ENCODE measurements at regions not wholly inside any gene's neighbourhood (a gene's known extent, or its start where the extent isn't known, plus 50 kb on each side); places are given as distances from the start of the nearest gene placed in this dataset.
A peak's percentile ranks its signal among the peaks of the same experiment; 100 is the strongest.

DNA sequence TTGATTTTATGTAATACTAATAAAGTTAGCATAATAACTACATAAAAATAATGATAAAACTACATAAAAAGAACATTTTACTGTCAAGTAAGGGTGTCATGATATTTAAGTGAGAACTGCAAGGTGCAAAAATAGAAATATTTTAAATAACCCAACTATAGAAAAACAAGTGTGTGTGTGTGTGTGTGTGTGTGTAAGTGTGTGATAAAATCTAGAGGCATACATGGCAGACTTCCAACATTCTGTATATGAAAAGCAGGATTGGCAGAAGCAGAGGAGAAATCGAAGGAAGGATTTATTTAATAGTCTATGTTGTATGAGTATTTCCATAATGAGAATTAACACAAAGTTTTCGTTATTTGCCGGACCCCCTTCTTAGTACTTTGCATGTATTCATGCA lies 334.1 kb downstream of the KCNJ2 start:
- TF ChIP-seq, protein P1, sequence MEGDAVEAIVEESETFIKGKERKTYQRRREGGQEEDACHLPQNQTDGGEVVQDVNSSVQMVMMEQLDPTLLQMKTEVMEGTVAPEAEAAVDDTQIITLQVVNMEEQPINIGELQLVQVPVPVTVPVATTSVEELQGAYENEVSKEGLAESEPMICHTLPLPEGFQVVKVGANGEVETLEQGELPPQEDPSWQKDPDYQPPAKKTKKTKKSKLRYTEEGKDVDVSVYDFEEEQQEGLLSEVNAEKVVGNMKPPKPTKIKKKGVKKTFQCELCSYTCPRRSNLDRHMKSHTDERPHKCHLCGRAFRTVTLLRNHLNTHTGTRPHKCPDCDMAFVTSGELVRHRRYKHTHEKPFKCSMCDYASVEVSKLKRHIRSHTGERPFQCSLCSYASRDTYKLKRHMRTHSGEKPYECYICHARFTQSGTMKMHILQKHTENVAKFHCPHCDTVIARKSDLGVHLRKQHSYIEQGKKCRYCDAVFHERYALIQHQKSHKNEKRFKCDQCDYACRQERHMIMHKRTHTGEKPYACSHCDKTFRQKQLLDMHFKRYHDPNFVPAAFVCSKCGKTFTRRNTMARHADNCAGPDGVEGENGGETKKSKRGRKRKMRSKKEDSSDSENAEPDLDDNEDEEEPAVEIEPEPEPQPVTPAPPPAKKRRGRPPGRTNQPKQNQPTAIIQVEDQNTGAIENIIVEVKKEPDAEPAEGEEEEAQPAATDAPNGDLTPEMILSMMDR (IDR thresholded peaks at IDR 0.05; ENCODE audit: insufficient read depth, low read depth, low read length), result no peak
- H3K4me3 ChIP-seq (ENCODE audit: low read depth, low read length), result no peak overlapping the region
- DNase-seq (ENCODE audit: low read depth), result no peak

DNA sequence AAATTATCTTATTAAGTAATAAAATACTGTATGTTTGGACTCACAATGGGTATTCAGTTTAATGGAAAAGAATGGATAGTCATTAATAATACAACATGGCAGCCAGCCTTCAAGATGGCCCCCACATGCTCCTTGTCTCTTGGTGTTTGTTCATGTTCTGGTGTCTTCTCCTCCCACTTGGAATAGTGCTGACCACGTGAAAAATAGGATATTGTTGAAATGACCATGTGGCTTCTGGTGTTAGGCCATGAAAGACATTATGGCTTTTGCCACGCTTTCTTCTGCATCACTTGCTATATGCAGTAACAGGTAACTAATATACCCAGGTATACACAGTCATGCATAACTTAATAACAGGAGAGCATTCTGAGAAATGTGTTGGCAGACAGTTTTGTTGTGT lies 341.0 kb downstream of the KCNJ2 start:
- H3K4me3 ChIP-seq (ENCODE audit: low read depth, low read length), result no peak overlapping the region
- DNase-seq (ENCODE audit: low read depth), result no peak
- TF ChIP-seq, protein P1 (IDR thresholded peaks at IDR 0.05; ENCODE audit: insufficient read depth, low read depth, low read length), result no peak

DNA sequence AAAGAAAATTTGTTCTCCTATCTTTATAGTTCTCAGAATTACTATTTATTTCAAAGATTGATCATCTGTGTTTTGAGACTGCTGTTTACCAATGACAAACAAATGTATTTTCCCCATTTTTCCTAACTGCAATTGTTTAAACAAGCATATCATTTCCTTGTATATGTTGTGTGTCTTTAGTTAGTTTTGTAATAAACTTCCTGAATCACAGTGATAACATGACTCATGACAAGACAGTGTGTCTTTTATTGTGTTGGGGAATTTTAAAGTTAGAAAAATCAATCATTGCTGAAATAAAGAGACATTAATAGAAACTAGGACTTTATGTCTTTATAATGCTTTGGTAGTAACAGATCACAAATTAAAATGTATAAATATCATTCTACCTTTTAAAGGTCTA lies 348.5 kb downstream of the KCNJ2 start:
- DNase-seq (ENCODE audit: low read depth), result no peak
- no peak overlapping the region for H3K4me3 ChIP-seq (ENCODE audit: low read depth, low read length)
- TF ChIP-seq, protein P1 (IDR thresholded peaks at IDR 0.05; ENCODE audit: insufficient read depth, low read depth, low read length), result no peak

DNA sequence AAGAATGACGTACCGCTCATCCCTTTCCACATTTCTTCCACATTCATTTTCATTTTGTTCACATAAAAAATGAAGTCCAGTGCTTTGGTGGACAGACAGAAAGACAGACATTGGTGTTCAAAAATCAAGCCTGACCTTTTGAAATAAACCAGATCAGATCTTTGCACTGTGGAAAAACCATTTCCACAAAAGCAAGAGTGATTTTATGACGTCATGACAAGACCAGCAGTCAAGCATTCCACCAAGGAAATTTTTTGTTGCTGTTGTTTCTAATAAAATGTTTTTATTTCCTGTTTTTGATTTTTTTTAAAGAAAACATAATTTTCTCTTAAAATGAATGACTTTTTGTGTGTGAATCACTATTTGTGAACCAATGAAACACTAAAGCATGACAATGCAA lies 350.0 kb downstream of the KCNJ2 start:
- TF ChIP-seq, protein P1 (IDR thresholded peaks at IDR 0.05; ENCODE audit: insufficient read depth, low read depth, low read length), result no peak
- H3K4me3 ChIP-seq (ENCODE audit: low read depth, low read length), result no peak overlapping the region
- DNase-seq (ENCODE audit: low read depth), result no peak

DNA sequence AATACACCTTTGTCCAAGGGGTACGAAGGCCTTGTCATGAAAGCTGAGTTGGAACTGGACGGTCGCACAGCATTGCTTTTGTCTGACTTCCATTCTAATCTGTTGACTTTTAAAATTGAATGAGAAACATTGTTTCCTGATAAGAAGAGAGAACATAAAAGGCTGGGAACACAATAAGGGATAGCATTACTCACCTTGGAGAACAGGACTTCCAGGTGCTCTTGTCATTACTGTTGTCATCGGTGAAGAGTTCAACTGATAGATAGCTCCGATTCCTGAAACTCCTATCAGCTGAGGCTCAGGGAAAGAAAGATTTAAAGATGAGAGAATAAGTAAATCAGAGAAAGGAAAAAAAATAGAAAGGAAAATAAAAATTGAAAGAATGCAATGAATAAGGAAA lies 351.1 kb downstream of the KCNJ2 start:
- no peak overlapping the region for H3K4me3 ChIP-seq (ENCODE audit: low read depth, low read length)
- no peak for DNase-seq (ENCODE audit: low read depth)
- TF ChIP-seq, protein P1 (IDR thresholded peaks at IDR 0.05; ENCODE audit: insufficient read depth, low read depth, low read length), result no peak

DNA sequence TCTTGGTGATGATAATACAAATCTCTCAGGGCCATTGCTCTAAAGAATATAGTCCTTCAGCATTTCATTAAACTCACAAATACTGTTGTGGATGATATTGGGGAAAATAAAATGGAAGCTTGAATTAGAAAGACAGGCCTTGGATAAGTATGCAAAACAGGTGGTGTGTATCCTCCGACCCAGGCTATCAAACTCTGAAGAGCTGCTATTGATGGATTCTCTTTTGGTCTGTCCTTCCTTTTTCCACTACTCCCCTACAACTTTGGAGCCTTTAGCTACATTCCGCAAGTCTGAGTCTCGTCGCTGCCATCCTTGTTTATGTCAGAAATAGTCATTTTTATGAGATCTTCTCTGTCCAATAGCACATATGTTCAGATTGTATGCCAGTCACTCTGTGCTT lies 351.6 kb downstream of the KCNJ2 start:
- no peak for DNase-seq (ENCODE audit: low read depth)
- TF ChIP-seq, protein P1 (IDR thresholded peaks at IDR 0.05; ENCODE audit: insufficient read depth, low read depth, low read length), result no peak
- no peak overlapping the region for H3K4me3 ChIP-seq (ENCODE audit: low read depth, low read length)

DNA sequence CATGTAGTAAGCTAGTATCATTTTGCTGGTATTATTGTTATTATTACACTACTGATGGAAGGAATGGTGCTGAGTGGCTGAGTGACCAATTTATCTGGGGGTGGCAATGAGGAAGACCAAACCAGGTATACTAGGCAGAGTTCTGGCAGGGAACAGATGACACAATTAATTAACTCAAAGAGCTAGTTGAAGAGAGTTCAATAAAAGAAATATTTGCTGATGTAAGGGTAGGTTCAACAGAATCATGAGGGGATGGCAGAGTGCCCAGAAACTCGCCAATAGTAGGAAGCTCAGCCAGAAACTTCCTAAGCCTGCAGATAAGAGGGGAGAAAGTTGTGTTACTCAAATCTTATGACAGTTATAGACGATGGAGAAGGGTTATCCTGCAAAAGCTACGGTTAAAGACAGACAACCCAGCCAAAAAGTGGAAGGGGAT lies 352.5 kb downstream of the KCNJ2 start:
- DNase-seq (ENCODE audit: low read depth), result peak; percentile 0
- no peak overlapping the region for H3K4me3 ChIP-seq (ENCODE audit: low read depth, low read length)
- TF ChIP-seq, protein P1 (IDR thresholded peaks at IDR 0.05; ENCODE audit: insufficient read depth, low read depth, low read length), result no peak

Data from fibroblast of villous mesenchyme (primary cell).